ENCODE measurements at regions not wholly inside any gene's neighbourhood (a gene's known extent, or its start where the extent isn't known, plus 50 kb on each side); places are given as distances from the start of the nearest gene placed in this dataset.
"Not testable (repeated sequence)": the region's sequence is repeated elsewhere in the genome, so short reads cannot be mapped to it uniquely, and the experiment has no call there.

DNA sequence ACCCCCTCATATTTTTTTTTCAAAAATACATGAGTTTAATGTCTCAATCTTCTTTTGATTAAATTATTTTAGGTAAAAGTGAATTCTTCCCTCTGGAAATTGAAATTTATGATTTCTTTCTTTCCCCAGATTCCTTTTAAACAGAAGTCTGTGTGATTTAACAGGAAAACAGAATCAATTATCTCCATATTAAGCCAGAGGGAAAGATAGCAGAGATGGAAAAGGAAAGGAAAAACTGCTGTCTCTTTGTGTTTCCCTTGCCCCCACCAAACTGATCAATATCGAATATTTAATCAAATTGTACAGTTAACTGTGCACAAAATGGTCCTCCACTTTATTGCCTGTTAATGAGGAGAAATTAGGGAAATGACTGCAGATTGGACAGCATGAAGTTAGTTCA, 203.5 kb upstream of the NECTIN3 start:
- no peak overlapping the region for H3K4me3 ChIP-seq (ENCODE audit: low read depth, low read length)
- TF ChIP-seq, protein P1, sequence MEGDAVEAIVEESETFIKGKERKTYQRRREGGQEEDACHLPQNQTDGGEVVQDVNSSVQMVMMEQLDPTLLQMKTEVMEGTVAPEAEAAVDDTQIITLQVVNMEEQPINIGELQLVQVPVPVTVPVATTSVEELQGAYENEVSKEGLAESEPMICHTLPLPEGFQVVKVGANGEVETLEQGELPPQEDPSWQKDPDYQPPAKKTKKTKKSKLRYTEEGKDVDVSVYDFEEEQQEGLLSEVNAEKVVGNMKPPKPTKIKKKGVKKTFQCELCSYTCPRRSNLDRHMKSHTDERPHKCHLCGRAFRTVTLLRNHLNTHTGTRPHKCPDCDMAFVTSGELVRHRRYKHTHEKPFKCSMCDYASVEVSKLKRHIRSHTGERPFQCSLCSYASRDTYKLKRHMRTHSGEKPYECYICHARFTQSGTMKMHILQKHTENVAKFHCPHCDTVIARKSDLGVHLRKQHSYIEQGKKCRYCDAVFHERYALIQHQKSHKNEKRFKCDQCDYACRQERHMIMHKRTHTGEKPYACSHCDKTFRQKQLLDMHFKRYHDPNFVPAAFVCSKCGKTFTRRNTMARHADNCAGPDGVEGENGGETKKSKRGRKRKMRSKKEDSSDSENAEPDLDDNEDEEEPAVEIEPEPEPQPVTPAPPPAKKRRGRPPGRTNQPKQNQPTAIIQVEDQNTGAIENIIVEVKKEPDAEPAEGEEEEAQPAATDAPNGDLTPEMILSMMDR (conservative IDR thresholded peaks at IDR 0.05; ENCODE audit: low read depth, low read length): no peak
- no peak for DNase-seq (ENCODE audit: low read depth)

DNA sequence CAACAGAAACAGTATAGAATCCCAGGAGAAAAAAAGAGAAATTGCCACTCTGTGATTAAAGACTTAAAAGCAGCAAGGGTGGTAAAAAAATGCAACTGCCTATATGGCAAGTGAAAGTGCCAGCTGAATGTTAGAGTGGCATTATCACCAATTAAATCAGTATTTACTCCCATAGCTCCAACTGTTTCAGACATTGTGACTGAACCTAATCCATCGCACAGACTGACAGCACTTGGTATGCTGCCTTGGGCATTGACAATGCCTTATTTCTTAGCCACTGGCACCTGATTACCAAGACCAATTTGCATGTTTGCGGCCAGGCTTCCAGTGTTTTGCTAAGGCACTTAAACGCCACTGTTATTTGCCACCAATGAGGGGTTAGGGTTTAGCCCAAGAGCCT, 201.9 kb upstream of the NECTIN3 start:
- H3K4me3 ChIP-seq (ENCODE audit: low read depth, low read length): no peak overlapping the region
- TF ChIP-seq, protein P1 (conservative IDR thresholded peaks at IDR 0.05; ENCODE audit: low read depth, low read length): no peak
- DNase-seq (ENCODE audit: low read depth): no peak

DNA sequence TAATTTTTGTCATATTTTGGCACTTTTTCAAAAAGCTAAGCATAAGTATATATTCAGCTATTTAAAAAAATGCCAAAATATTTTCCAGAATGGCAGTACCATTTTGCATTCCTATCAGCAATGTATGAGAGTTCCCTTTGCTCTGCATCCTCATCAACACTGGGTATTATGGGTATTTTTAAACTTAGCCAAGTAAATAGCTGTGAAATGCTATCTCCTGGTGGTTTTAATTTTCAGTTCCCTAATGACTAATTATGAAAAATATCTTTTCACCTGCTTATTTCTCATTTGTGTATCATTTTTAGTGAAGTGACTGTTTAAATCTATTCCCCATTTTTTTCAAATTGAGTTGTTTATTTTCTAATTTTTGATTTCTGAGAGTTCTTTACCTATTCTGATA, 199.7 kb upstream of the NECTIN3 start:
- H3K4me3 ChIP-seq (ENCODE audit: low read depth, low read length): no peak overlapping the region
- TF ChIP-seq, protein P1 (conservative IDR thresholded peaks at IDR 0.05; ENCODE audit: low read depth, low read length): no peak
- no peak for DNase-seq (ENCODE audit: low read depth)

DNA sequence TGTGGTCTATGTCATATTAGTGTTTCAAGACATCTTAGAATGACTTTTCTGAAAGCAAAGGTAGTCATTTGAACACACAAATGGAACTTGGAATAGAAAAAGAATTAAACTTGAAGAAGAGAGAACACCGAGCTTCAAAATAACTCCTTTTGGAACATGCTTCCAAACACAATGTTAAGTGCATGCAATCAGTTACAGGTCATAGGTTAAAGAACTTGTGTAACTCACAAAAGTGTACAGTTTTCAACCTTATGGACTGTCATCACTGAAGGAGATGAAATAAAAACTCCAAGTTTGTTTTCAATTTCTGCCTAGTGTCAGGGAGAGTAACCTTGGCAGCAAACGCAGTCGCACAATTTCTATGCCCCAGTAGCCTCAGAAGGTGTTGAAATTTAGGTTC, 192.9 kb upstream of the NECTIN3 start:
- H3K4me3 ChIP-seq (ENCODE audit: low read depth, low read length): no peak overlapping the region
- TF ChIP-seq, protein P1 (conservative IDR thresholded peaks at IDR 0.05; ENCODE audit: low read depth, low read length): no peak
- no peak for DNase-seq (ENCODE audit: low read depth)

DNA sequence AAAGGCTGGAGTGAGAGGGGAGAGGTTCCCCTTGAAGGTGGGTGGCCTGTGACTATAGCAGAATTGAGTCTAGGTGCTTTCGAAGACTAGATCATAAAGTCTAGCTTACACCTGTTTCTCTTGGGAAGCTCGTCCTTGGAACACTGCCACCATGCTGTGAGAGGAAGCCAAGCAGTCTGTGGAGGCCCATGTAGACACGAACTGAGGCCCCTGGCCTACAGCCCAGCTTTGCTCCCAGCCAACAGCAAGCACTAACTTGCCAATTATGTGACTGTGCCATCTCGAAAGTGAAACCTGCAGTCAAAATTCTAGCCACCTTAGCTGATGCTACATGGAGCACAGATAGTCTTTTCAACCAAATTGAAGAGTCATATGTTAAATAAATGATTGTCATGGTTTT, 190.5 kb upstream of the NECTIN3 start:
- TF ChIP-seq, protein P1 (conservative IDR thresholded peaks at IDR 0.05; ENCODE audit: low read depth, low read length): peak; percentile 74
- DNase-seq (ENCODE audit: low read depth): peak; percentile 47
- no peak overlapping the region for H3K4me3 ChIP-seq (ENCODE audit: low read depth, low read length)

DNA sequence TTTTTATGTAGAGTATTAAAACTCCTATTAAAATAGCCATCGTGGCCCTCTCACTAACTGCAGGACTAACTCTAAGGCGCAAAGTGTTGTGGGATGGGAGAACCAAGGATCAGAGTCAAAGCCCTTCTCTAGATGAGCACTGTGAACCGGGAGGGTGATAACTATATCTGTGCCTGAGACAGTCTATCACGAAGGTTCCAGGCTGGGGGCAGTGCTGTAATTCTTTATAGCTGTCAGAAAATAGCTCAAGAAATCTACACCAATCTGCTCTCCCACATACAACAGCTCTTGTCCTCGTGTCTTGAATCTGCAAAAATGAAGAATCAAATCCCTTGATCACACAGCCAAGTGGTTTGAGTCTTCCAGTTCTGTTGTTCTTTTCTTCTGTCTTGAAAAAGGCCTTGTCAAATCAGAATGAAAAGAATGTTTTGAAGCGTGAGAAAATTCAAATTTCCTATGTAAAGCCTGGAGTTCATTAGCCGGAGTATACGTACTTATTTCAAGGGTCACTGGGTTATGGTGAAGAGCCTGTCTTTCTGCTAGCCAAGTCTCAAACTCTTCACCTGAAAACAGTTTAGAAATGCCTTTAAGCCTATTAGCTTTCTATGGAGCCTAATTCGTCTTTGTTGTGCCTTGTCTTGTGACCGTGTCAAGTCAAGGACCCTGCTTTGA, 185.3 kb upstream of the NECTIN3 start:
- H3K4me3 ChIP-seq (ENCODE audit: low read depth, low read length): no peak overlapping the region
- TF ChIP-seq, protein P1 (conservative IDR thresholded peaks at IDR 0.05; ENCODE audit: low read depth, low read length): no peak
- DNase-seq (ENCODE audit: low read depth): no peak

DNA sequence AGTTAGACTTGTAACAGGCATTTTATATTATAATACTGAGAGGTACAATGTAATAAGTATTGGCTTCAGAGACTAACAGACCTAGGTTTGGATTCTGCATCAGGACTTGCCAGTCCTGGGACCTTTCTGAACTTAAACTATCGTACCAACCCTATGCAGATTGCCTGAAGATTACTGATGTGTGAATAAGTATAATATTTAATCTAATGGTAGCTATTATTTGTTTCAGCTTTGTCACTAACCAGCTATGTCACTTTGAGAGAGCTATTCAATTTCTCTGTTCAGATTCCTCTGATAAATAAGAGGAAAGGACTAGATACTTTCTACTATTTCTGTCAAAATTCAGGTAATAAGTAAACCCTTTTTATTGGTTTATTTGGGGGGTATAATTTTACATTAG, 184.4 kb upstream of the NECTIN3 start:
- no peak overlapping the region for H3K4me3 ChIP-seq (ENCODE audit: low read depth, low read length)
- TF ChIP-seq, protein P1 (conservative IDR thresholded peaks at IDR 0.05; ENCODE audit: low read depth, low read length): no peak
- no peak for DNase-seq (ENCODE audit: low read depth)

DNA sequence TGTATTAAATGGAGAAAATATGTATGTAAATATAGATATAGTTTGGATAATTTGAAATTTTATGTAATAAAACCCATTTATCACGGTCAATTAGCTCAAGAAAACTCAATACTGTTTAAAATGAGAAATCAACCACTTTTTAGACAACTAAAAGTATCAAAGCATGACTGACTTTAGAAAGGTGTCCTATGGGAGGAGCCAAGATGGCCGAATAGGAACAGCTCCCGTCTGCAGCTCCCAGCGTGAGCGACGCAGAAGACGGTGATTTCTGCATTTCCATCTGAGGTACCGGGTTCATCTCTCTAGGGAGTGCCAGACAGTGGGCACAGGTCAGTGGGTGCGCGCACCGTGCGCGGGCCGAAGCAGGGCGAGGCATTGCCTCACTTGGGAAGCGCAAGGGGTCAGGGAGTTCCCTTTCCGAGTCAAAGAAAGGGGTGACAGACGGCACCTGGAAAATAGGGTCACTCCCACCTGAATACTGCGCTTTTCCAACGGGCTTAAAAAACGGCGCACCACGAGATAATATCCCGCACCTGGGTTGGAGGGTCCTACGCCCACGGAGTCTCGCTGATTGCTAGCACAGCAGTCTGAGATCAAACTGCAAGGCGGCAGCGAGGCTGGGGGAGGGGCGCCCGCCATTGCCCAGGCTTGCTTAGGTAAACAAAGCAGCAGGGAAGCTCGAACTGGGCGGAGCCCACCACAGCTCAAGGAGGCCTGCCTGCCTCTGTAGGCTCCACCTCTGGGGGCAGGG, 182.8 kb upstream of the NECTIN3 start:
- H3K4me3 ChIP-seq (ENCODE audit: low read depth, low read length); DNase-seq (ENCODE audit: low read depth): not testable (repeated sequence)

DNA sequence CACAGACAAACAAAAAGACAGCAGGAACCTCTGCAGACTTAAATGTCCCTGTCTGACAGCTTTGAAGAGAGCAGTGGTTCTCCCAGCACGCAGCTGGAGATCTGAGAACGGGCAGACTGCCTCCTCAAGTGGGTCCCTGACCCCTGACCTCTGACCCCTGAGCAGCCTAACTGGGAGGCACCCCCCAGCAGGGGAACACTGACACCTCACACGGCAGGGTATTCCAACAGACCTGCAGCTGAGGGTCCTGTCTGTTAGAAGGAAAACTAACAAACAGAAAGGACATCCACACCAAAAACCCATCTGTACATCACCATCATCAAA, 182.3 kb upstream of the NECTIN3 start:
- not testable (repeated sequence) for DNase-seq (ENCODE audit: low read depth); H3K4me3 ChIP-seq (ENCODE audit: low read depth, low read length)

Measured in epithelial cell of proximal tubule (primary cell).